Activated CD4-positive, alpha-beta T cell treated with anti-CD3 and anti-CD28 coated beads, Interleukin-2, amount 50 U/mL, for 24 hours (primary cell): ENCODE measurements at regions not wholly inside any gene's neighbourhood (a gene's known extent, or its start where the extent isn't known, plus 50 kb on each side); places are given as distances from the start of the nearest gene placed in this dataset.
A peak's percentile ranks its signal among the peaks of the same experiment; 100 is the strongest.

ENCODE experiments used
- DNase-seq, 2 donors: peaks; one replicate each; pipeline ENCODE4 v3.0.0-alpha.2; 2020; ENCODE audit warnings: low read depth in 1 of 2, low spot score in 1 of 2

DNA sequence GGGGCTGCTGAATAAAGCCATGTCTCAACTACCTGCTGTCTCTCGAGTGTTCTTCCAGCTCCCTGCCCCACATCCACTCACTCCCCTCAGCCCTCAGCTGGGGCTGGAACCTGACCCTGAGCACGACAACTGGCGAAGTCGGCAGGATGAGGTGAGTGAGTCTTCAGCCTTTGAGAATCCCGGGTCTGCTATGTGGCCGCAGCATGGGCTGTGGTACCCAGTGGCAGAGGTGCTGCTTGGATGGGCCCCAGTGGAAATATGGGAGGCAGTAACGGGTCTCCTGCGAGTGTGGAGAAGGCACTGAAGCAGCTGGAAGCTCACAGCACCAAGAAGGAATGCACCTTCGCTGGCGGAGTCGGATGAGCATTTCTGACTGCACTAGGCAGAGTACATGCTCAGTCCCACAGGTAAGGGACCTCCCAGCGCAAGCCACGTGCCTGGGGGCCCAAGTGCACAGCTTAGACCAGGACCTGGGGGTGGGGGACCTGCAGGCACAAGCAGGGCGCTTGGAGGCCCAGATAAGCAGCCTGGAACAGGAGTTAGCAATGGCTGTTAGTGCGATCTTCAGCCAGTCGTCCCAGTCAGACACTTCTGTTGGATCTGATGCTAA is 95.5 kb upstream of the TMPO start:
- no peak for DNase-seq

DNA sequence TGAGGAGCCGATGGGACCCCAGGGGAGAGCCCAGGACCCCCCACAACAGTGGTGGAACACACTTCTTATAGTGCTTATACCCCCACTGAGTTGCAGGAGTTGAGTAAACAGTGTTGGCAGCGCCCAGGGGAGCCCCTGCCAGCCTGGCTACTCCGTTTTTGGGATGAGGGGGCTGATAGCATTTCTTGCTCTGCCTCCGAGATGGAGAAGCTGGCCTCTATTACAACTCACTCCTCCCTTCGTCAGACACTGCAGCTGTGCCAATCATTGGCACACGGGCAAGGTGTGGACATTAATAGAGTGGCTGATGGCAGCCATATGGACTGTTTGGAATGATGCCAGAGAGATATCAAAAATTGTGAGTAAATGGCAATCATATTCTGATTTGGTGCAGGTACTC is 94.9 kb upstream of the TMPO start:
- no peak for DNase-seq

DNA sequence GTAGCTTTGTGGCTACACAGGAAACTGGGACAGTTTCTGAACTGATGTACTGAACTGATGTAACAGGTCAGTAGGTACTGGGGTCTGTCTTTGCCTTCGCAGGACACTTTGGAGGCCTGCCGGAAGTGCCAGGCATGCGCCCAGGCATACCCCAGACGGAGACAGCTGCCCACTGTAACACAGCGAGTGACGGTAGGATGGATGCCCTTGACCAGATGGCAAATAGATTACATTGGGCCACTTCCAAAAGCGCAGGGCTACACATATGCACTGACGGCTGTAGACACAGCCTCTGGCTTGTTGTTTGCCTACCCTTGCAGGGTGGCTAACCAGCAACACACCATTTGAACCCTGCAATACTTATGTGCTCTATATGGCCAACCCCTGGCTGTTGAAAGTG is 94.1 kb upstream of the TMPO start:
- DNase-seq = no peak

DNA sequence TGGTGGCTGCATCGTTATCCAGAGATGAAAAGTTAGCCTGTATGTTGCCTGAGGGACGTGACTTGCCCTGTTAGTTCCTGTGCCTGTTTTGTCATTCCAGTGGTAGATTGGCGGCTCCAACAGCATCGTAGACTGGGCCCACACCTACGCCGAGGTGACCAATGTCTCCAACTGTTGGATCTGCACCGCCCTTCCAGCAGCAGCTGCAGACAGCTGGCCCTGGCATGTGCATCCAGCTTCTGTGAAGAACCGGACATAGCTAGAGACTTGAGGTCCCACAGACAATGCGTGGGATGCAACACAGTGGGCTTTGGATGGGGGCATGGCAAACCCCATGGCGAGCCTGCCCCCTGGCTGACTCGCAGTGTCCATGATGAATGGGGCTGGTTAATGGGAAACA is 93.0 kb upstream of the TMPO start:
- DNase-seq = no peak

DNA sequence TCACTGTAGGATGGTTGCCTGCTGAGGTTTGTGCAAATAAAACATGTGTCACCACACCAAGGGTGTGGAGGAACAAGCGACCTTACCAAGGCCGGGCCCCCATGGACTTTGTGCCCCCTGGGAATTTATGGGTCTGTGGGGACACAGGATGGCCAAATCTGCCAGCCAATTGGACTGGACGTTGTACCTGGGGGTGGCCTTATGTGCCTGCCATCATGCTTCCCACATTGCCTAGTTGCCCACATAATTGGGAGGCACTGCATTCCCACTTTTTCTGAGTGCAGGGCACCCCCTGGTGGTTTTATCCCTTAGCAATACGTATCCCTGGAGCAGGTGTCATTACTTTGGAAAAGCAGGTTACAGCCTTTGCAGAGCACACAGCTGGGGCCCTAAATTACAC is 92.6 kb upstream of the TMPO start:
- DNase-seq = no peak

GRCh38 chr12:98423963-98424362 is 91.4 kb upstream of the TMPO start:
- DNase-seq = no peak

DNA sequence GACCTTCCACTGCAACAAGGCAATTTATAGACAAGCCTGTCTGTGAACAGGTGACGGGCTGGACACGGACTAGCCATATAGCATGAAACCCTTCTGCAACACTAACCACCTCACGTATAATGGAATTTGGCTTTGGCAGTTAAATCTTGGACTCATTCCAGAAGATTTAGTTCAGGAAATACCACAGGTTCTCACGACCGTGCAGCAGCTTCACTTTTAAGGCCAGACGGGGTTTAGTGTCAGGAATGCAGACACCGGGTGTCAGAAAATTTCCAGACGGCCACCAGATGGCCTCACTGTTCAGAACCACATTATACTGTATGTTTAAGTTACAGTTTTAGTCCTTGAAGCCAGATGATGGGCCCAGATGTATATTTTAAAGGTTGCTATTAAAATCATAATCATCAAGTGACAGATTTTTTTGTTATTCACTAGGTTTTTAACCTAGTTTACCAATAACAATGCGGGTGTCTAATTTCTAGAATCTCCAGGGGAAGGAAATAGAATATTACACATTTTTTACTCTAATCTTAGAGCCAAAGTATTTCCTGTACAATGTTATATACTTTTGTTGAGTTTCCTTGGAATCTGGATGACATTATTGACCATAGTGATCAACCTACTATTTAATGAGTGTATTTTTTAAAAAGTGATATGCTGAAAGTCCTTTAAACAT is 90.5 kb upstream of the TMPO start:
- DNase-seq = peak in 1 of 2 donors; percentile 33

DNA sequence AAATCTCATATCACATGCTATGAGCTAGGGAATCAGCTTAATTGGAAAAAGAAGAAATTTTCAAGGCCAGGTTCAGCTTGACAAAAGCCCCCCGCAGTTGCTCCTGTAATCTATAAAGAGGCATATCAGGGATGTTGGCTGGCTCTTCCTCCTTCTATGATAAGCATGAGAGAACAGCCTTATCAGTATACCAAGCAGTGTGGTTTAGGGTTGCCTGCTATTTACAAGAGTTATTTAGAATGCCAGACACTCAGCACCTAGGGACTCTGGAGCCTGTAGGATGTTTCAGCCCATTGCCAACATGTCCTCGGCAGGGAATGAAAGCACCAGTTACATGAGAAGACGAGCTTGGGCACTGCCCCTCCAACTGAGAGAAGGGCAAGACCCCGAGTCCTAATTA is 89.5 kb upstream of the TMPO start:
- no peak for DNase-seq

GRCh38 chr12:98431089-98431488 is 84.3 kb upstream of the TMPO start:
- no peak for DNase-seq

DNA sequence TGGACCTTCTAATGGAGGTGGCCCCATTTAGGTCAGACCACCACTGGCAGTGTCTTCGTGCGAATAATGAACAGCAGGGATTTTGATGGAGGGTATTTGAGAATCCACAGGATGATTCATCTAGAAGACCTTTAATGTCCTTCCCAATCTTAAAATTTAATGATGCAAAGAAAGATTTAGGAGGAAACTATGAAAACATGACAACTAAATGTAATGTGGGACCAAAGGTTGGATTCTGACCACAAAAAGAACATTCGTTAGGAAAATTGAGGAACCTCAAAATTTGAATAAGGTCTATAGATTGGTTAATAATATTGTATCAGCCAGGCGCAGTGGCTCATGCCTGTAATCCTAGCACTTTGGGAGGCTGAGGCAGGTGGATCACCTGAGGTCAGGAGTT is 78.2 kb upstream of the TMPO start:
- no peak for DNase-seq

DNA sequence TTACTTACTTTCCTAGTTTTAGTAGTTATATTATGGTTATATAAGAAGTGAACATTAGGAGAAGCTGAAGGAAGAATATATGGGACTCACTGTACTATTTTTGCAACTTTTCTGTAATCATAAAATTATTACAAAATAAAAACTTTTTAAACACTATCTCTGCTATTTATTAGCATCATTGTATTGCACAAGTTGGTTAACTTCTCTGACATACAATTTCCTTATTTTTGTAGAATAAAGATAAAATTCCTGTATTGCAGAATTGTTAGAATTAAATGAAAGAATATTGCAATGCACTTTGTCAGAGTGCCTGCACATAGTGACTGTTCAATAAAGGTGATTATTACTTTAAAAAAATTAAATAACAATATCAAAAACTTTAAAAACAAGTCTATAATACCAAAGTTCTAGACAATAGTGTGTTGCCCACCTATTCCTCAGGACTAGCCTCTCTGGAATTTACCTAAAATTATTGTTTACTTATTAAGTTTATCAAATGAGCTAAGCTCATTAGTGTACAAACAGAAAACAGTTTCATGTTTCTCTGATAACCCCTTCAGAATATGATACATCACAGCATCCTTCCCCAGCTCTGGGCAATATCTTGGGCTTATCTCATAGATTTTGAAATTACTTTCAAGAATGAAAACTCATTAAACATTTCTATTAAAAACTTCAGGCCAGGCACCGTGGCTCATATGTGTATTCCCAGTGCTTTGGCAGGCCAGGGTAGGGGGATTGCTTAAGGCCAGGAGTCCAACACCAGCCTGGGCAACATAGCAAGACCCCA is 77.4 kb upstream of the TMPO start:
- no peak for DNase-seq

DNA sequence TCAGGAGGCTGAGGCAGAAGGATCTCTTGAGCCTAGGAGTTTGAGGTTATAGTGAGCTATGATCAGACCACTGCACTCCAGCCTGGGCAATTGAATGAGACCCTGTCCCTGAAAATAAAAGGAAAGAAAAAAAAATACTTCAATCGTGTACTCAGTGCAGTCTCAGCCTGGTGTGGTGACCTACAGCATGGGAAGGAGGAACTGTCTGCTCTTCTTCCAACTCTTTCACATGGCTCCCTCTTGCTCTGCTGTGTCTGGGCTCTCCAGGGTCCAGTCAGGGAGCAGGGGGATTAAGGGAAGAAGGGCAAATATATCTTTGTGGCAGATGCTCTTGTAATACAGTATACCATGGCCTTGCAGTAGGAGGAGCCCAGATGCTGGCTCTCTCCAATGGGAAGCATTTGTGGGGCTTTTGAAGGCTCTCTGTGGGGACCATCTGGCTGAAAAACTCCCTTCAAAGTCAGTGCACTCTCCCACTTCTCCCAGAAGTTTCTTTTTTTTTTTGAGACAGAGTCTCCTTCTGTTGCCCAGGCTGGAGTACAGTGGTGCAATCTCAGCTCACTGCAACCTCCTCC is 76.6 kb upstream of the TMPO start:
- no peak for DNase-seq

DNA sequence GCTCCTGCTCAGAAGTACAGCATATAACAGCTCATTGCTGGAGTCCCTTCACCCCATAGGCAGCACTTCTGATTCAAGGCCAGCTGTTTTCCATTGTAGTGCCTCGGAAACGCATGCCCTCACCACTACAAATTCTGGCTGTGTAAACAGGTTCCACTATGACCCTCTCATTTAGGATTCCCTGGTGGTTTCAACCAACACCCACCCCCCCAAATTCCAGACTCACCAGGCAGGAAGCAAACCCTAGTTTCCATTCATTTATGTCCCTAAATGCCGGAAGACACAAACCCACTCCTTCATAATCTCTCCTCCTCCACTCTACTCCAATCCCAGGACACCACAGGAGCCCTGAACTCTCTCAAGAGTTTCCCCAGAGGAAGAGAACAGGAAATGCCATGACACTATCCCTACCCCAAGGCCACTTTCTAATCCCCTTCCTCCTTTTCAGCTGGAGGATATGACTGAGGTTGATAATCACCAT is 75.9 kb upstream of the TMPO start:
- DNase-seq = no peak

- no peak for DNase-seq
These were observed 75.3 kb upstream of the TMPO start for GRCh38 chr12:98439981-98440581.

GRCh38 chr12:98446060-98446459 is 69.3 kb upstream of the TMPO start:
- no peak for DNase-seq

GRCh38 chr12:98446682-98447081 is 68.7 kb upstream of the TMPO start:
- DNase-seq = no peak

DNA sequence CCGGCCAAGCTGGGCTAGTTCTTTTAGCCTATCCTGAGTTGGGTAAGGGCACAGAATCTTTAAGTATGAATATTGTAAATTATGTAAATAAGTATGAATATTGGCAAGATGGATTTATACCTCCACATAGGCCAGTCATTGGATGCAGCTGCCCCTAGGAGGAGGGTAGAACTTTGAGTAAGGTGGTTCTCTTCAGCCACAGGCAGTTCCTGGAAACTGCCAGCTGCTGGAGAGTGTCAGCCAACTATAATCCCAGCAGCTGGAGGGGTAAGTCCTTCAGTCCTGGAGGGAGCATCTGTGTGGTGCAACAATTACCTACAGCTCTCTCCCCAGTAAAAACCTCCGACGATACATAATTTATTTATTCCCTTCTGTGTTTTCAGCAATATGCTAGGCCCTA is 65.8 kb upstream of the TMPO start:
- DNase-seq = no peak

GRCh38 chr12:98453070-98453469 is 62.3 kb upstream of the TMPO start:
- DNase-seq = peak in 1 of 2 donors; percentile 3

DNA sequence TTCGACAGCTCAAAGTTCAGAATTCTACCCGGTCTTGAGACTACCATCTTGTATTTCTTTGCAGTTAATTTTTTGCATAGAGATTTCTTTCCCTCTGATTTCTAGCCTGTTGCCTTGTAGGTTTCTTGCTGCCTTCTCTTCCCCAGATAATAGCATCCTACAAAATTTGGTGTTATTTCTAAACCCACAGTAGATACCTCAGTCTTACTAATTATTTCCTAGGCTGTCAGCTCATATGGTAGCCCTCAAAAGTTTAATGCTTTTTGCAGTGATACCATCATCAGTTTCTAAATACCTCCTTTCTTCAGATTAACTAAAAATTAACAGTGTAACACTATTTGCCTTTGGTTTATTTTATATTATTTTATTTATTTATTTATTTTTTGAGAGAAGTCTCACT is 61.9 kb upstream of the TMPO start:
- no peak for DNase-seq

GRCh38 chr12:98456041-98456440 is 59.3 kb upstream of the TMPO start:
- DNase-seq = no peak
